GM12874 (cell line): ENCODE measurements at regions not wholly inside any gene's neighbourhood (a gene's known extent, or its start where the extent isn't known, plus 50 kb on each side); places are given as distances from the start of the nearest gene placed in this dataset.

Source experiments
- CTCF ChIP-seq: IDR thresholded peaks from 2 replicates; pipeline ENCODE4 v1.5.1; 2011; ENCODE audit warnings: low read depth, mild to moderate bottlenecking, control low read depth, low read length, moderate library complexity; ENCODE audit not compliant: insufficient read depth

GRCh38 chr6:139713900-139714506, 339.6 kb upstream of the CITED2 start:
- TF ChIP-seq CTCF, result no peak

GRCh38 chr6:139713424-139713823, 339.0 kb upstream of the CITED2 start:
- TF ChIP-seq CTCF, result no peak

- no peak for TF ChIP-seq CTCF
These were observed 338.4 kb upstream of the CITED2 start for GRCh38 chr6:139712830-139713229.

GRCh38 chr6:139711804-139712585, 337.5 kb upstream of the CITED2 start:
- no peak for TF ChIP-seq CTCF

- TF ChIP-seq CTCF, result no peak
These were observed 336.1 kb upstream of the CITED2 start for GRCh38 chr6:139710556-139710955.

GRCh38 chr6:139708337-139709199, 334.1 kb upstream of the CITED2 start:
- no peak for TF ChIP-seq CTCF

- no peak for TF ChIP-seq CTCF
These were observed 332.5 kb upstream of the CITED2 start for GRCh38 chr6:139706912-139707311.
